Naive B cell (primary cell): ENCODE measurements at regions not wholly inside any gene's neighbourhood (a gene's known extent, or its start where the extent isn't known, plus 50 kb on each side); places are given as distances from the start of the nearest gene placed in this dataset.
"Not testable (repeated sequence)": the region's sequence is repeated elsewhere in the genome, so short reads cannot be mapped to it uniquely, and the experiment has no call there.

Experiments
- ATAC-seq, 2 donors: fragments of 150-1000 bp; cut with Tn5 transposase; 2 replicates each; pipeline ENCODE4 v1.10.0; 2021; ENCODE audit warnings: low read depth in 2 of 2, mild to moderate bottlenecking in 2 of 2, moderate library complexity in 2 of 2
- DNase-seq: peaks from one replicate; pipeline ENCODE4 v3.0.0; 2022
- H3K27ac Mint-ChIP-seq, 6 donors: one replicate each; pipeline ENCODE4 v1.8.0; 2020 to 2022; ENCODE audit warnings: mild to moderate bottlenecking in 6 of 6, mixed read lengths in 6 of 6, moderate library complexity in 5 of 6, inconsistent platforms in 2 of 6
- H3K27me3 Mint-ChIP-seq, 3 donors: one replicate each; pipeline ENCODE4 v1.8.0; 2021 to 2022; ENCODE audit warnings: mixed read lengths in 3 of 3, mild to moderate bottlenecking in 1 of 3
- H3K36me3 Mint-ChIP-seq, 2 donors: one replicate each; pipeline ENCODE4 v1.8.0; 2020 to 2022; ENCODE audit warnings: mixed read lengths in 2 of 2, inconsistent platforms in 1 of 2, mild to moderate bottlenecking in 1 of 2
- H3K4me1 Mint-ChIP-seq, 3 donors: one replicate each; pipeline ENCODE4 v1.8.0; 2020 to 2022; ENCODE audit warnings: mixed read lengths in 3 of 3, inconsistent platforms in 1 of 3, mild to moderate bottlenecking in 1 of 3, moderate library complexity in 1 of 3
- H3K4me3 Mint-ChIP-seq, 8 donors: one replicate each; pipeline ENCODE4 v1.8.0; 2020 to 2022; ENCODE audit warnings: mild to moderate bottlenecking in 8 of 8, mixed read lengths in 8 of 8, moderate library complexity in 8 of 8, inconsistent platforms in 2 of 8
- H3K9me3 Mint-ChIP-seq, 7 donors: one replicate each; pipeline ENCODE4 v1.8.0; 2020 to 2022; ENCODE audit warnings: mixed read lengths in 7 of 7, mild to moderate bottlenecking in 5 of 7, inconsistent platforms in 2 of 7, moderate library complexity in 1 of 7

DNA sequence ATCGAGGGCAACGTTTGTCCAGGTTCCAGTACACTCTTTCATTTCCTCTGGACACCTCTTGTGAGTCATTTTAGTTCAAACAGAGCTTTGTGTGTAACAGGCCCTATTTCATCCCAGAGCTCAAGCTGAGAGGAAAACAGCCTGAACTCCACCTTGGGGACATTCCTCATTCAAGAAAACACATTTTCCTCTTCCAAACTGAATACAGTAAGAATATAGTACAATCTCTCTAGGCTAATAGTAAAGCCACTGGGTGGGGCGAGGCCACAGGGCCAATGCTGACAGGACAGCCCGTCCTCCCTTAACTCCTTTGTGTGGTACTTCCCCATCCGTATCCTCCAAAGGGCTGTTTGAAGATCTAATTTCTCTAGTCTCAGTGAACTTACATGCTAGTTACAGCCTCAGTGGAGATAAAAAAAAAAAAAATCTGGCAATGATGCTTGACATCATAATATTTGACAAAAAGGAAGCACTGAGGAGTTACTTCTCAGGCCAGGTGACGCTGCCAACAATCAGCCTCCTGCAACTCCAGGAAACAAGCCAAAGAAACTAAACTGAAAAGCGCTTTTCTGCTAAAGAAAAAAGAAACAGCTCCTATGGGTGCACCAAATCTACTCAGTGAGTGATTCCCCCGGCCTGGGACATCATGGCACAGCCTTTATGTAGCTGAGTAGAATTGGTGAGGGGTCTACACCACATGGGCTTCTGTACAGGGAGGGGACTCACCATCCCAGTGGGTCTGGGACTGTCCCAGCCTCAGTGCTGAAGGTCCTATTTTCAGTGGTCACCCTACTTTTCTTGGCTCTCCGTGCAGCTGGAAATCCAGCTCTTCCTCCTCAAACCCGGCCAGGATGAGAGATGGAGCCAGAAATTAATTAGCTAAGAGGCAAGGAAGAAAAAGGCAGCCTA is 238.2 kb upstream of the NEBL start:
- no peaks in the 10 kb centered on the region for H3K9me3 Mint-ChIP-seq
- ATAC-seq (no peak), DNase-seq (no peak)
- H3K27me3 Mint-ChIP-seq: peaks cover 0 to 6% (median 3%) of the 10 kb centered on the region in 3 donors
- H3K4me3 Mint-ChIP-seq: no peak overlapping the region
- no peak overlapping the region for H3K27ac Mint-ChIP-seq
- H3K36me3 Mint-ChIP-seq: no peaks in the 10 kb centered on the region
- H3K4me1 Mint-ChIP-seq: no peaks in the 10 kb centered on the region

DNA sequence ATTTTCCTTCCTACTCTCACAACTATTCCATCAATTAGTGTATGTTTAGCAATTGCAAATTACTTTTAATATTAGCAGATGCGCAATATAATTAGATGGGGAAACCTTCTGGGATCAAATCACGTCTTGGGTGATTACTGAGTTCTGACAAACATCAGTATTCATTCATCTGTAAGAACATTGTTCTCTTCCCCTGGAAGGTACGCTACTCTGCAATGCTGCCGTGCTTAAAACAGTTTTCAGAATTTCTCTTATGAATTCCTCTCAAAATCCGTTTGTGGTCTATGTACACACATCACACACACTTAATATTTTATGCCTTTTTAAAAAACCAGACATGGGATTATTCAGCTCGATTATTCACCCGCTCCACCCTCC is 237.5 kb upstream of the NEBL start:
- H3K4me3 Mint-ChIP-seq: no peak overlapping the region
- peaks cover 0 to 6% (median 6%) of the 10 kb centered on the region in 3 donors for H3K27me3 Mint-ChIP-seq
- H3K9me3 Mint-ChIP-seq: no peaks in the 10 kb centered on the region
- ATAC-seq (no peak), DNase-seq (no peak)
- H3K27ac Mint-ChIP-seq: no peak overlapping the region
- no peaks in the 10 kb centered on the region for H3K36me3 Mint-ChIP-seq
- H3K4me1 Mint-ChIP-seq: no peaks in the 10 kb centered on the region

DNA sequence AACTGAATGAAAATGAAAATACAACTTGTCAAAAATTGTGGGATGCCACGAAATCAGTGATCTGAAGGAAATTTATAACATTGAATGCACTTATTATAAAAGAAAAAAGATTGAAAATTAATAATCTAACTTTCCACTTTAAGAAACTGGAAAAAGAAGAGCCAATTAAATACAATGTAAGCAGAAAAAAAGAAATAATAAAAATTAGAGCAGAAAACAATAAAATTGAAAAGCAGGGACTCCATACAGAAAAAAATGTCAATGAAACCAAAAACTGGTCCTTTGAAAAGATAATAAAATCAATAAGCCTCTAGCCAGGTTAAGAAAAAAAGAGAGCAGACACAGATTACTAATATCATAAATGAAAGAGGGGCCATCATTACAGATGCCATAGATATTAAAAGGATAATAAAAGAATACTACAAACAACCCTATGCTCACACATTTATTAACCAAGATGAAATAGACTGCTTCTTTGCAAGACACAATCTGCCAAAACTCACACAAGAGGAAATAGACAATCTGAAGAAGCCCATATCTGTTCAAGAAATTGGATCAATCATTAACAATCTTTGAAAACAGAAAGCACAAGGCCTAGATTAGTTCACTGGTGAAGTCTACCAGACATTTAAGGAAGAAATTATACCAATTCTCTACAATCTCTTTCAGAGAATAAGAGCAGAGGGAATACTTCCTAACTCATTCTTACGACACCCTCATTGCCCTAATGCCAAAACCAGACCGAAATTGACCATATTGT is 233.8 kb upstream of the NEBL start:
- H3K9me3 Mint-ChIP-seq: peaks cover 0 to 7% (median 0%) of the 10 kb centered on the region in 7 donors
- H3K27me3 Mint-ChIP-seq: peaks cover 0 to 6% (median 0%) of the 10 kb centered on the region in 3 donors
- H3K4me3 Mint-ChIP-seq: no peak overlapping the region
- ATAC-seq (no peak), DNase-seq (no peak)
- no peaks in the 10 kb centered on the region for H3K4me1 Mint-ChIP-seq
- no peaks in the 10 kb centered on the region for H3K36me3 Mint-ChIP-seq
- no peak overlapping the region for H3K27ac Mint-ChIP-seq

DNA sequence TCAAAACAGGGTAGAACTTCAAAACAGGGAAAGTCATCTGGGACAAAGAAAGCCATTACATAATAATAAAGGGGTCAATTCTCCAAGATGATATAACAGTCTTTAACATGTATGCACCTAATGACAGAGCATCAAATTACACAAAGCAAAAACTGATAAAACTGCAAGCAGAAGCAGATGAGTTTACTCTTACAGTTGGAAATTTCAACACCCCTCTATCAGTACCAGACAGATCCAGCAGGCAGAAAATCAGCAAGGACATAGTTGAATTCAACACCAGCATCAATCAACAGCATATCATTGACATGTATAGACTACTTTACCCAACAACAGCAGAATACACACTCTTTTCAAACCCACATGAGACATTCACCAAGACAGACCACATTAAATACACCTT is 233.0 kb upstream of the NEBL start:
- Mint-ChIP-seq H3K4me1 (no peaks in the 10 kb centered on the region), H3K9me3 (peaks cover 0 to 7% (median 0%) of the 10 kb centered on the region in 7 donors), H3K4me3 (no peak overlapping the region), H3K27ac (no peak overlapping the region), H3K36me3 (no peaks in the 10 kb centered on the region), H3K27me3 (peaks cover 0 to 6% (median 0%) of the 10 kb centered on the region in 3 donors)
- DNase-seq (no peak), ATAC-seq (no peak)

DNA sequence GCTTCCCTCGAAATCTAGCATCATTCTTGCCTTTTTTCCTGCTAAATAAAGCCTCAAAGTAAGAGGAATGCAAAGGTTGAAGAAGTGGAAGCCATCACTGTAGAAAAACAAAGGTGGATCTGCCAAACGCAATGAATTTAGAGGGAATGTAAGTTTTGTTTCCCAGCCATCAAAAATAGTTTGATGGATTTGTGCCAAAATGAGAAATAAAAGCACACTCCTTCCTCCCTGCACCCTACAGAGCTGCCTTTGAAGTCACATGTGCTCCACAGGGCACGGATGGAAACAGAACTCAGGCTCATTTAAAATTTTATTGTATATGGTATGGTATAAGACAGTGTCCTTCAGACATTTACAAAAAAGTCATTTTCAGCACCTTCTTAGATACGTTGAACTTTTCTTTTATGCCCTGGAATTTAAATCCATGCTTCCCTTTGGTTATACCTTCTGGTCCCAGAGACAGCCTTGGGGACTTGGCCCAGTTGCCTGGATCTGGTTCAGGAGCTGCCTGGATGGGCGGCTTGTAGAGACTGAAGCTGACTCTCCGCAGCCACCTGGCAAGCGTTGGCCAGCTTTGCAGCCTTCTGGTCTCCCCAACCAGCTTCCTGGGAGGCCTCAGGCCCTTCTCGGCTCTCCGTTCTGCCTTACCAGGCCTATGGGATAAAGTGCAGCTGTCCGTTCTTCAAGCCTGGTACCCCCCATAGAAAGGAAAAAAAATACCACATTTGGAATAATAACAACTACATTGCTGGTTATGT is 228.5 kb upstream of the NEBL start:
- Mint-ChIP-seq H3K9me3 (peaks cover 0 to 7% (median 4%) of the 10 kb centered on the region in 7 donors), H3K4me1 (no peaks in the 10 kb centered on the region), H3K27me3 (peaks cover 0 to 3% (median 0%) of the 10 kb centered on the region in 3 donors), H3K36me3 (no peaks in the 10 kb centered on the region), H3K27ac (no peak overlapping the region), H3K4me3 (no peak overlapping the region)
- ATAC-seq: no peak
- no peak for DNase-seq

DNA sequence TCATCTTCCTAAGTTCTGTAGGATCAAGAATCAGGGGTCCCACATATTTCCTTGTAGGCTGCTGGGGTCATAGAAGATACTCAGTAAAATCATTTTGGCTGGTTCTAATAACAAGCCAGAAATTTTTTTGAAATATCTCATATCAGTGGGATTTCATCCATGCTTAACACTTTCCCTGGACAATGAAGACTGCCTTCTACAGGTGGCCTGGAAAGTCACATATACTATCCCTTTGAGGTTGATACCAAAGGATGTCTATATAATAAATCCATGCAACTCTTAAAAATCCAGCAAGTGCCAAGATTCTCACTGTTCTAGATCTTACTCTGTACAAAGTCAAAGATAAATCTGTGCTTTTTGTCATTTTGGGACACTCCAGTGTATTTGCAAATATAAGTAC is 225.8 kb upstream of the NEBL start:
- H3K27me3 Mint-ChIP-seq: no peaks in the 10 kb centered on the region
- H3K4me3 Mint-ChIP-seq: no peak overlapping the region
- H3K9me3 Mint-ChIP-seq: peaks cover 0 to 7% (median 4%) of the 10 kb centered on the region in 7 donors
- ATAC-seq: no peak
- no peaks in the 10 kb centered on the region for H3K36me3 Mint-ChIP-seq
- no peak overlapping the region for H3K27ac Mint-ChIP-seq
- no peaks in the 10 kb centered on the region for H3K4me1 Mint-ChIP-seq
- no peak for DNase-seq

DNA sequence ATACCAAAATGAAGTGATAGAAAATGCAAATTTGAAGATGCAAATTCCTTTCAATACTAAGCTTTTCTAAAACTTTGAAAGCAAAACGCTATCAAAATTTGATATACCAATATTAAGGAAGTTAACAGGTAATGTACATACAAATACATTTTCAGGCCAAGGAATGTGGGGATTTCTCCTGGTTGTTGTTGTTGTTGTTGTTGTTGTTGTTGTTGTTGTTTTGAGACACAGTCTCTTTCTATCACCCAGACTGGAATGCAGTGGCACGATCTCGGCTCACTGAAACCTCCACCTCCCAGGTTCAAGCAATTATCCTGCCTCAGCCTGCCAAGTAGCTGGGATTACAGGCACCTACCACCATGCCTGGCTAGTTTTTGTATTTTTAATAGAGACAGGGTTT is 224.7 kb upstream of the NEBL start:
- DNase-seq, H3K4me3 Mint-ChIP-seq, H3K9me3 Mint-ChIP-seq, H3K27me3 Mint-ChIP-seq, H3K36me3 Mint-ChIP-seq, ATAC-seq, H3K4me1 Mint-ChIP-seq, H3K27ac Mint-ChIP-seq: not testable (repeated sequence)

DNA sequence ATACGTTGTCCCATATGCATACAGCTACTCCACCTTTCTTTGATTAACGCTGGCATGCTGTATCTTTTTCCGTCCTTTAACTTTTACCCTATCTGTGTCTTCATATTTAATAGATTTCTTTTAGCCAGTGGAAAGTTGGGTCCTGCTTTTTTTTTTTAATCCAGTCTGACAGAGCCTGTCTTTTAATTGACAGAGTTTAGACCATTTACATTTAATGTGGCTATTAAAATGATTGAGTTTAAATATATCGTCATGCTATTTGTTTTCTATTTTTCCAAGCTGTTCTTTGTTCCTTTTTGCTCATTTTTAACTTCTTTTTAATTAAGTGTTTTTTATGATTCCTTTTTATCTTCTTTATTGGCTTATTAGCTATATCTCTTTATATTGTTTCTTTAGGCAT is 217.6 kb upstream of the NEBL start:
- no peak overlapping the region for H3K4me3 Mint-ChIP-seq
- DNase-seq (no peak), ATAC-seq (no peak)
- no peak overlapping the region for H3K27ac Mint-ChIP-seq
- H3K27me3 Mint-ChIP-seq: peaks cover 0 to 20% (median 12%) of the 10 kb centered on the region in 3 donors
- H3K9me3 Mint-ChIP-seq: peaks cover 2 to 9% (median 3%) of the 10 kb centered on the region in 7 donors
- H3K36me3 Mint-ChIP-seq: no peaks in the 10 kb centered on the region
- peaks cover 0 to 4% (median 2%) of the 10 kb centered on the region in 3 donors for H3K4me1 Mint-ChIP-seq

DNA sequence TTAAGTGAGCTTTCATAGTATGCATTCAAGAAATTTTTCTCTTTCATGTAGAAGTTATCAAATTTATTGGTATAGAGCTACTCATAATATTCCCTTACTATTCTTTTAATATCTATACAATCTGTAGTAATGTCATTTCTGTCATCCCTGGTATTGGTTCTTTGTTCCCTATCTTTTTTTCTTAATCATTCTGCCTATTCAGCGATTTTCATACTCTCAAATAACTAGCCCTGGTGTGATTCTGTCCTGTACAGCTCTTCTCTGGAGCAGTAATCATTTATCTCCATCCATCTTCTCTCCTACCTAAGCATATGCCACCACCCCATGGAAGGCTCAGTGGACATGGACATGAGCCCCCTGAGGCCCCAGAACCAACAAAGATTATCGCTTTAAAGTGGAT is 213.2 kb upstream of the NEBL start:
- Mint-ChIP-seq H3K4me3 (no peak overlapping the region), H3K27me3 (peaks cover 0 to 14% (median 8%) of the 10 kb centered on the region in 3 donors), H3K36me3 (no peaks in the 10 kb centered on the region), H3K27ac (no peak overlapping the region), H3K9me3 (peaks cover 3 to 10% (median 7%) of the 10 kb centered on the region in 7 donors), H3K4me1 (peaks cover 0 to 4% (median 2%) of the 10 kb centered on the region in 3 donors)
- DNase-seq (no peak), ATAC-seq (no peak)

DNA sequence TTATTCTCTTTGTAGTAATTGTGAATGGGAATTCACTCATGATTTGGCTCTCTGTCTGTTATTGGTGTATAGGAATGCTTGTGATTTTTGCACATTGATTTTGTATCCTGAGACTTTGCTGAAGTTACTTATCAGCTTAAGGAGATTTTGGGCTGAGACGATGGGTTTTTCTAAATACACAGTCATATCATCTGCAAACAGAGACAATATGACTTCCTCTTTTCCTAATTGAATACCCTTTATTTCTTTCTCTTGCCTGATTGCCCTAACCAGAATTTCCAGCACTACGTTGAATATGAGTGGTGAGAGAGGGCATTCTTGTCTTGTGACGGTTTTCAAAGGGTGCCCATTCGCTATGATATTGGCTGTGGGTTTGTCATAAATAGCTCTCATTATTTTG is 209.8 kb upstream of the NEBL start:
- not testable (repeated sequence) for DNase-seq

DNA sequence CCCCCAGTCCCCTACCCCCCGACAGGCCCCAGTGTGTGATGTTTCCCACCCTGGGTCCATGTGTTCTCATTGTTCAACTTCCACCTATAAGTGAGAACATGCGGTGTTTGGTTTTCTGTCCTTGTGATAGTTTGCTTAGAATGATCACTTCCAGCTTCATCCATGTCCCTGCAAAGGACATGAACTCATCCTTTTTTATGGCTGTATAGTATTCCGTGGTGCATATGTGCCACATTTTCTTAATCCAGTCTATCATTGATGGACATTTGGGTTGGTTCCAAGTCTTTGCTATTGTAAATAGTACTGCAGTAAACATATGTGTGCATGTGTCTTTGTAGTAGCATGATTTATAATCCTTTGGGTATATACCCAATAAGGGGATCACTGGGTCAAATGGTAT is 208.2 kb upstream of the NEBL start:
- not testable (repeated sequence) for H3K27ac Mint-ChIP-seq, H3K27me3 Mint-ChIP-seq, ATAC-seq, H3K36me3 Mint-ChIP-seq, DNase-seq, H3K4me3 Mint-ChIP-seq, H3K4me1 Mint-ChIP-seq
- peaks cover 3 to 10% (median 5%) of the 10 kb centered on the region in 7 donors for H3K9me3 Mint-ChIP-seq

More for the DNA sequence above, 209.8 kb upstream of the NEBL start:
- Mint-ChIP-seq H3K27me3 (peaks cover 0 to 14% (median 8%) of the 10 kb centered on the region in 3 donors), H3K9me3 (peaks cover 3 to 10% (median 5%) of the 10 kb centered on the region in 7 donors)
- H3K27ac Mint-ChIP-seq, H3K36me3 Mint-ChIP-seq, H3K4me1 Mint-ChIP-seq, ATAC-seq, H3K4me3 Mint-ChIP-seq: not testable (repeated sequence)

DNA sequence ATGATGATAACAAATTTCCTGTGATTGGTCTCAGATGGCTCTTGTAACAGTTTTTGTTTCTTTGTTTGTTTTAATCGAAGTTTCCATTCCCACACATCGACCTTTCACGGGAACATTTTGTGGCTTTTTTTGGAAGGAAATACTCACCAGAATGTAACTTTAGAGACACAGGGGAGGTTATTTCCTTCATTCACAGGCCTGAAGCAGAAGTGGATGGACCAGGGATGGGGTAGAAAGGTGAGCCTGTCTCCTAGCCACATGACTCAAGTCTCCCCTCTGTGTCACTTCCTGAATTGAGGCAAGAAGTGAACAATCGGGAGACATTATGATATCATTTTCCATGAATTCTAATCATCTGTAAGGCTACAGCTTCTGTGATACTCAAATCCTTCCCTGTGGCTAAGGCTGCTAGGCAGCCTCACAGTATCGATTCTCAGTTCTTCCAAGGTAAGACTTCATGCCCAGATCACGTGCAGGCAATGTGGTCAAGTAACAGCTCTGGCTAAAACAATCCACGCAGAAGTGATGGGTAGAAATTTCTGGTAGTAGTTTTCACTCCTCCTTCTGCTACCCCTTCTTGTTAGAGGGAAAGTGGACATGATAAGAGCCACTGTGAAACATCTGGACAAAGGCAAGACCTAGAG is 203.9 kb upstream of the NEBL start:
- Mint-ChIP-seq H3K9me3 (peaks cover 0 to 5% (median 0%) of the 10 kb centered on the region in 7 donors), H3K4me1 (no peaks in the 10 kb centered on the region), H3K27ac (no peak overlapping the region), H3K36me3 (no peaks in the 10 kb centered on the region), H3K27me3 (no peaks in the 10 kb centered on the region), H3K4me3 (no peak overlapping the region)
- ATAC-seq (no peak), DNase-seq (no peak)

DNA sequence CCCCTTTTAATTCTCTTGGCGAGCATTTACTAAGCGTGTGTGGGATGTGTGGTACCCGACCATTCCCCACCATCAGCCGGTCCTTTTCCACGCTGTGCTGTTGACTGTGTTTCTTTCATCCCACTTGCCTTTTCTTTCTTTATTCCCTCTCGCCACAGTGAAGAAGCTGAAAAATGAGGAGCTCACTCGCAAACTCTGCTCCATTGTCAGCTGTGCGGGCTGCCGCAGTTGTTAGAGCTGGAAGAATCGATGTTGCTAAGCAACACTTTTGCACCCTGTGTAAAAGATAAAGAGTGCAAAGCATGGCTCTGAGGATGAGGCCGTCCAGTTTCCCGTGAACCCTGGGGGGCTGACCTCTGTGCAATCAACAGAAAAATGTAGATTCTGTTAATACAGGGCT is 203.1 kb upstream of the NEBL start:
- Mint-ChIP-seq H3K9me3 (peaks cover 0 to 3% (median 0%) of the 10 kb centered on the region in 7 donors), H3K27me3 (no peaks in the 10 kb centered on the region), H3K36me3 (no peaks in the 10 kb centered on the region), H3K27ac (no peak overlapping the region), H3K4me1 (no peaks in the 10 kb centered on the region), H3K4me3 (no peak overlapping the region)
- DNase-seq (no peak), ATAC-seq (no peak)
